ENCODE measurements at regions not wholly inside any gene's neighbourhood (a gene's known extent, or its start where the extent isn't known, plus 50 kb on each side); places are given as distances from the start of the nearest gene placed in this dataset.
A peak's percentile ranks its signal among the peaks of the same experiment; 100 is the strongest.

DNA sequence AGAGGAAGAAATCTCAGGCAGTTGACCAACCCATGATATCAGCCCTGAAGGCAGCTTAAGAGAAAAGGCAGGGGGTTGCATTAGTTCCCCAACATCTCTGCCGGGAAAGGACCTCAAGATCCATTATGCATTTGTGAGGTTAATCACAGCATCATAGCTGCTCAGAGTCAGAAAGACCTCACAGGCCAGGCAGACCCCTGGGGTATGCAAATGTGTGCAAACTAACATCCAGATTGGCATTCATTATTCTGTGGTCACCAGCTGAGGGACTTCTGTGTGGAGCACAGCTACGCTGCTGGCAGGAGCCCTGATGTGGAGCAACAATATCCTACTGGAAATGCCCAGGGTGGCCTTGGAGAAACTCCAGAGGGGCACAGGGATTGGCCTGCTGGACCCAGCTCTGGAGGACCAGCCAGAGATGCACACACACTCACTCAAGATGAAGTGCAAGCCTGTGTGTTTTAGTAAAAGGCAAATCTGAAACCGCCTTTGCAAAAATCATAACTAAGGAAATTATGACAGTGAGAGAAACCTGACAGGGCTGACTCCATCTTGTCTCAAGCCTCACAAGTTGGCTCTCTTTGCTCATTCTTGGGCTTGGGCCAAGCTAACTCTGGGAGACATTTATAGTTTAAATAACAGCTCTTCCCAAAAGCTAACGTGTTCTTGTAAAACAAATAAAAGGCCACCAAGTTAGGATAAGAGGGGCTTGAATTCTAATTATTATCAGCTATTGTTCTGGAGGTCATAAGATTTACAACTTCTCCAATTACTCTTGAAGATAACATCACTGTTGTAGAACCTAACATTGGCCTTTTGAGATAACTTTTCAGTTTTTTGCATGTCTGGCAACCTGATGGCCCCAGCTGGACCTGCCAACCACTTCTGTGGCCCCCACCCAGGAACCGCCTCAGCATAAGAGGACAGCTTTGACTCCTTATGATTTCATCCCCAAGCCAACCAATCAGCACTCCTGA is 257.1 kb downstream of the UACA start:
- no peak for DNase-seq (ENCODE audit: low spot score)
- H3K27ac ChIP-seq (ENCODE audit: low read depth, low read length, poor library complexity, severe bottlenecking), result no peak overlapping the region
- ChIA-PET CTCF (no interaction called here), POLR2A (ENCODE audit: low non-redundant PET) (no interaction called here)
- BruUV-seq (replicated peaks), result no TSS peak
- intact Hi-C loops (cut with micrococcal nuclease; ENCODE audit: unreplicated experiment), result no loop called here
- H3K4me3 ChIP-seq (ENCODE audit: low read depth, low read length, poor library complexity, severe bottlenecking), result no peak overlapping the region
- H3K36me3 ChIP-seq (ENCODE audit: insufficient read depth, low read length, poor library complexity, severe bottlenecking), result no peaks in the 10 kb centered on the region
- no peak for TF ChIP-seq EZH2 (IDR thresholded peaks at IDR 0.05; ENCODE audit: borderline replicate concordance, low read depth, low read length, poor library complexity, severe bottlenecking)
- TF ChIP-seq, protein P1, sequence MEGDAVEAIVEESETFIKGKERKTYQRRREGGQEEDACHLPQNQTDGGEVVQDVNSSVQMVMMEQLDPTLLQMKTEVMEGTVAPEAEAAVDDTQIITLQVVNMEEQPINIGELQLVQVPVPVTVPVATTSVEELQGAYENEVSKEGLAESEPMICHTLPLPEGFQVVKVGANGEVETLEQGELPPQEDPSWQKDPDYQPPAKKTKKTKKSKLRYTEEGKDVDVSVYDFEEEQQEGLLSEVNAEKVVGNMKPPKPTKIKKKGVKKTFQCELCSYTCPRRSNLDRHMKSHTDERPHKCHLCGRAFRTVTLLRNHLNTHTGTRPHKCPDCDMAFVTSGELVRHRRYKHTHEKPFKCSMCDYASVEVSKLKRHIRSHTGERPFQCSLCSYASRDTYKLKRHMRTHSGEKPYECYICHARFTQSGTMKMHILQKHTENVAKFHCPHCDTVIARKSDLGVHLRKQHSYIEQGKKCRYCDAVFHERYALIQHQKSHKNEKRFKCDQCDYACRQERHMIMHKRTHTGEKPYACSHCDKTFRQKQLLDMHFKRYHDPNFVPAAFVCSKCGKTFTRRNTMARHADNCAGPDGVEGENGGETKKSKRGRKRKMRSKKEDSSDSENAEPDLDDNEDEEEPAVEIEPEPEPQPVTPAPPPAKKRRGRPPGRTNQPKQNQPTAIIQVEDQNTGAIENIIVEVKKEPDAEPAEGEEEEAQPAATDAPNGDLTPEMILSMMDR (conservative IDR thresholded peaks at IDR 0.05; ENCODE audit: low read depth, low read length), result no peak
- H3K4me1 ChIP-seq (ENCODE audit: insufficient read depth, low read length, poor library complexity, severe bottlenecking), result peaks cover 33% of the 10 kb centered on the region
- H3K27me3 ChIP-seq (replicated peaks; ENCODE audit: insufficient read depth, low read depth, low read length, poor library complexity), result no peaks in the 10 kb centered on the region
- peaks cover 8% of the 10 kb centered on the region for H3K9me3 ChIP-seq (ENCODE audit: low read depth, low read length, poor library complexity, severe bottlenecking)

DNA sequence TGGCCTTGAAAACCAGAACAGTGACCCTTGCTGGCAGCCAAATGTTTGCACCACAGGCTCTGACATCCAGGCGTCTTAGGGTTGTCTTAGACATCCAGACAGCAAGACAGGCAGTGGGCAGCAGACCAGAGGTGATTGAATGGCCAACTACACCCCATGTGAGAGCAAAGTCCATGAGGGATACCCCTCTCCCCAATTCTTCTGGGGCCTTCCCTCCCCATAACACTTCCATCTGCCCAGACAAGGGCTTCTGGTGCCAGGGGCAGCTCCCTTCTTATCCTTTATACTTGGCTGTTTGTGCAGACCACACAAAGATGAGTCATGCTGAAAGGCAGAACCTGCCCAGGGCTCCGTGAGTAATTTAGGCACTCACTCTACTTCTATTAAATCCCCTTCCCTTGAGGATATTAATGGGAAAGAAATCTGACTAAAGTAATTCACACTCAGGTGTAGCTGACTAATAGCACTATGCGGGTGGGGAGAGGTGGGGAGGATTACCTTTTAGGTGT is 257.9 kb downstream of the UACA start:
- no peaks in the 10 kb centered on the region for H3K36me3 ChIP-seq (ENCODE audit: insufficient read depth, low read length, poor library complexity, severe bottlenecking)
- ChIA-PET CTCF (no interaction called here), POLR2A (ENCODE audit: low non-redundant PET) (no interaction called here)
- no peak overlapping the region for H3K4me3 ChIP-seq (ENCODE audit: low read depth, low read length, poor library complexity, severe bottlenecking)
- H3K27me3 ChIP-seq (replicated peaks; ENCODE audit: insufficient read depth, low read depth, low read length, poor library complexity), result no peaks in the 10 kb centered on the region
- TF ChIP-seq EZH2 (IDR thresholded peaks at IDR 0.05; ENCODE audit: borderline replicate concordance, low read depth, low read length, poor library complexity, severe bottlenecking), result no peak
- TF ChIP-seq, protein P1 (conservative IDR thresholded peaks at IDR 0.05; ENCODE audit: low read depth, low read length), result no peak
- peaks cover 3% of the 10 kb centered on the region for H3K9me3 ChIP-seq (ENCODE audit: low read depth, low read length, poor library complexity, severe bottlenecking)
- intact Hi-C loops (cut with micrococcal nuclease; ENCODE audit: unreplicated experiment), result no loop called here
- no peak overlapping the region for H3K27ac ChIP-seq (ENCODE audit: low read depth, low read length, poor library complexity, severe bottlenecking)
- peak; percentile 60 for DNase-seq (ENCODE audit: low spot score)
- no TSS peak for BruUV-seq (replicated peaks)
- peaks cover 33% of the 10 kb centered on the region for H3K4me1 ChIP-seq (ENCODE audit: insufficient read depth, low read length, poor library complexity, severe bottlenecking)

DNA sequence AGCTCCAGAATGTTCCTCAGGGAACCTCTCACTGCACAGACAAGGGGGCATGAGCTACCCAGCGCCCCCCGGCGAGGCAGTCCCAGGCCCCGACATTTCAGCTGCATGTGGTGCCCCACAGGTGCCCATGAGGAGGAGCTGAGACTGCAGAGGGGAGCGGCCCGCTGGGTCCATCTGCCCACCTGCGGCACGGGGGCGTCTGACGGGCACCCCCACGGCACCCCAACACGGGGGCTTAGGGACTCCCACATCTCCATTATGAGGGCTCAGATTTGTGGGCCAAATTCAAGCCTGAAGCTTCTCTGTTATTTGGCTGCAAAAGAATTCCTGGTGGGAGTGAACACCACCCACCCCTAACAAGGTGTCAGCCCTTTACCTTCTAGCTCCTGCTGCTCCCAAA is 258.4 kb downstream of the UACA start:
- Histone ChIP-seq H3K9me3 (ENCODE audit: low read depth, low read length, poor library complexity, severe bottlenecking) (no peaks in the 10 kb centered on the region), H3K27ac (ENCODE audit: low read depth, low read length, poor library complexity, severe bottlenecking) (no peak overlapping the region), H3K4me3 (ENCODE audit: low read depth, low read length, poor library complexity, severe bottlenecking) (no peak overlapping the region), H3K4me1 (ENCODE audit: insufficient read depth, low read length, poor library complexity, severe bottlenecking) (peaks cover 33% of the 10 kb centered on the region), H3K36me3 (ENCODE audit: insufficient read depth, low read length, poor library complexity, severe bottlenecking) (no peaks in the 10 kb centered on the region), H3K27me3 (replicated peaks; ENCODE audit: insufficient read depth, low read depth, low read length, poor library complexity) (no peaks in the 10 kb centered on the region)
- BruUV-seq (replicated peaks), result no TSS peak
- DNase-seq (ENCODE audit: low spot score), result no peak
- ChIA-PET POLR2A (ENCODE audit: low non-redundant PET) (no interaction called here), CTCF (no interaction called here)
- intact Hi-C loops (cut with micrococcal nuclease; ENCODE audit: unreplicated experiment), result no loop called here
- no peak for TF ChIP-seq EZH2 (IDR thresholded peaks at IDR 0.05; ENCODE audit: borderline replicate concordance, low read depth, low read length, poor library complexity, severe bottlenecking)
- TF ChIP-seq, protein P1 (conservative IDR thresholded peaks at IDR 0.05; ENCODE audit: low read depth, low read length), result no peak

Data from A673 (cell line).